Lower lobe of right lung (tissue), 2 donors: ENCODE measurements at regions not wholly inside any gene's neighbourhood (a gene's known extent, or its start where the extent isn't known, plus 50 kb on each side); places are given as distances from the start of the nearest gene placed in this dataset.
"Not testable (repeated sequence)": the region's sequence is repeated elsewhere in the genome, so short reads cannot be mapped to it uniquely, and the experiment has no call there.

Experiments used
- ATAC-seq, 2 donors: fragments of 200-7000 bp; cut with Tn5 transposase; one replicate each; pipeline ENCODE4 v1.9.1; 2020 to 2022; ENCODE audit warnings: mild to moderate bottlenecking in 2 of 2, moderate library complexity in 2 of 2
- DNase-seq: peaks from one replicate; pipeline ENCODE4 v3.0.0-alpha.2; 2020
- H3K27ac ChIP-seq: fragments of 200-600 bp; one replicate; pipeline ENCODE4 v1.8.0; 2022
- H3K27me3 ChIP-seq: fragments of 200-600 bp; one replicate; pipeline ENCODE4 v1.8.0; 2022; ENCODE audit warnings: low read depth
- H3K36me3 ChIP-seq: fragments of 200-600 bp; one replicate; pipeline ENCODE4 v1.8.0; 2022; ENCODE audit warnings: mild to moderate bottlenecking
- H3K4me1 ChIP-seq: fragments of 200-600 bp; one replicate; pipeline ENCODE4 v1.8.0; 2022
- H3K4me3 ChIP-seq: fragments of 200-600 bp; one replicate; pipeline ENCODE4 v1.8.0; 2022; ENCODE audit warnings: mild to moderate bottlenecking
- H3K9me3 ChIP-seq: fragments of 200-600 bp; one replicate; pipeline ENCODE4 v1.8.0; 2022
- intact Hi-C: fragments of 100-400 bp; cut with DNase I; formaldehyde crosslinking; loops from one replicate; pipeline ENCODE4 v1.11.0; 2022
- TF ChIP-seq, protein P1 (sequence below): fragments of 200-600 bp; IDR thresholded peaks from one replicate; pipeline ENCODE4 v1.8.0; 2022; ENCODE audit warnings: antibody characterized with exemption, mild to moderate bottlenecking
- donor health status: DM: no; HTN: yes; CAD: no; lungs with severe emphysema.

DNA sequence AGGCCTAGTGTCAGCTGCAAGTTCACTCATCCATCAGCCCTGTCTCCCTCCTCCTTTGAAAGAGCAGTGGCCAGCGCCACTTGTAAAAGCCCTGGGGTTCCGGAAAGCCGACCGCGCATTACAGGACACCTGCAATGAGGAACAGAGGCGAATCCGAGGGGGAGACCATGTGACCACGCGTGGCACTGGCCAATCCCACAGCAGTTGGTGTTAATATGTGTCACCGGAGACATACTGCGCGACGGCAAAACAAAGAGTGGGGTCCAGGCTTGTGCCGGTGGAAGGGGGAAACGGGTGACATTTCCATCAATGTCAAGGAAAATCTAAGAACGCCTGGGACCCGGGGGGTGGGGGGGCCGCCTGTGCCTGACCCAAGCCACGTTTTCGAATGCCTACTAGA is 480.8 kb downstream of the SPATA31A7 start:
- no peak overlapping the region for H3K4me3 ChIP-seq
- no peak for ATAC-seq
- H3K9me3 ChIP-seq, result no peaks in the 10 kb centered on the region

DNA sequence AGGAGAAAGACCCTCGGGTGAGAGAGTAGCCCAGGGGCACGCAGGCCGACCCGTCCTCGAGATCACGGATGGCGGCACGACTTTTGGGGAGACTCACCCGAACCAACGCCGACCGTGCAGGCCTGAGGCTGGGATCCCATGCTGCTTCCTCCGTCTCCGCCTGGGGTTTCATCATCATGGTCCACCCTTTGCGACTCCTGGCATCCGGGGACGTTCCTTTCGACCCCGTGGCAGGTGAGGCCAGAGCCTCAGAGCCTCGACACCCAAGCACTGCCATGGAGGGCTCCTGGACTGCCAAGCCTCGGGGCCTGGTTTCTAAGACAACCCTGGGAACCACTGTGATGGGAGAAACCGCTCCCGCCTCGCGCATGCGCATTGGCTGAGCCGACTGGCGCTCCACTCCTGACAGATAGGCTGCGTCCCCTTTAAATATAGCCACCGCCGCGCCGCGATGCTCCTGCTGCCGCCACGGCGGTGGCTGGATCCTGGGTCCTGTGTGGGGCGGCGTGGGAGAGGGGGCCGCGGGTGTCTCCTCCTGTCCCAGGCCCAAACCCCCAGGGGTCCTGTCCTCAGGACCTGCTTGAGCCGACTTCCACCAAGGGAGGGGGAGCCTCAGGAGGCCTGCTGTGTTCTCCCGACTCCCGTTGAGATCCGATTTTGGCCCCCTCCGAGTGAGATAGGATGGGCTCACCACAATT is 481.6 kb downstream of the SPATA31A7 start:
- no peaks in the 10 kb centered on the region for H3K36me3 ChIP-seq
- H3K27ac ChIP-seq, result no peak overlapping the region
- no peak overlapping the region for H3K4me3 ChIP-seq
- no peaks in the 10 kb centered on the region for H3K27me3 ChIP-seq
- DNase-seq (no peak), ATAC-seq (no peak)
- no peaks in the 10 kb centered on the region for H3K4me1 ChIP-seq
- no peaks in the 10 kb centered on the region for H3K9me3 ChIP-seq
- TF ChIP-seq, protein P1, sequence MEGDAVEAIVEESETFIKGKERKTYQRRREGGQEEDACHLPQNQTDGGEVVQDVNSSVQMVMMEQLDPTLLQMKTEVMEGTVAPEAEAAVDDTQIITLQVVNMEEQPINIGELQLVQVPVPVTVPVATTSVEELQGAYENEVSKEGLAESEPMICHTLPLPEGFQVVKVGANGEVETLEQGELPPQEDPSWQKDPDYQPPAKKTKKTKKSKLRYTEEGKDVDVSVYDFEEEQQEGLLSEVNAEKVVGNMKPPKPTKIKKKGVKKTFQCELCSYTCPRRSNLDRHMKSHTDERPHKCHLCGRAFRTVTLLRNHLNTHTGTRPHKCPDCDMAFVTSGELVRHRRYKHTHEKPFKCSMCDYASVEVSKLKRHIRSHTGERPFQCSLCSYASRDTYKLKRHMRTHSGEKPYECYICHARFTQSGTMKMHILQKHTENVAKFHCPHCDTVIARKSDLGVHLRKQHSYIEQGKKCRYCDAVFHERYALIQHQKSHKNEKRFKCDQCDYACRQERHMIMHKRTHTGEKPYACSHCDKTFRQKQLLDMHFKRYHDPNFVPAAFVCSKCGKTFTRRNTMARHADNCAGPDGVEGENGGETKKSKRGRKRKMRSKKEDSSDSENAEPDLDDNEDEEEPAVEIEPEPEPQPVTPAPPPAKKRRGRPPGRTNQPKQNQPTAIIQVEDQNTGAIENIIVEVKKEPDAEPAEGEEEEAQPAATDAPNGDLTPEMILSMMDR, result no peak
- intact Hi-C loops, result no loop called here

More for the DNA sequence above, 480.8 kb downstream of the SPATA31A7 start:
- Histone ChIP-seq H3K27me3 (no peaks in the 10 kb centered on the region), H3K4me1 (no peaks in the 10 kb centered on the region), H3K27ac (no peak overlapping the region), H3K36me3 (no peaks in the 10 kb centered on the region)
- intact Hi-C loops, result no loop called here
- TF ChIP-seq, protein P1, result no peak
- DNase-seq, result no peak

DNA sequence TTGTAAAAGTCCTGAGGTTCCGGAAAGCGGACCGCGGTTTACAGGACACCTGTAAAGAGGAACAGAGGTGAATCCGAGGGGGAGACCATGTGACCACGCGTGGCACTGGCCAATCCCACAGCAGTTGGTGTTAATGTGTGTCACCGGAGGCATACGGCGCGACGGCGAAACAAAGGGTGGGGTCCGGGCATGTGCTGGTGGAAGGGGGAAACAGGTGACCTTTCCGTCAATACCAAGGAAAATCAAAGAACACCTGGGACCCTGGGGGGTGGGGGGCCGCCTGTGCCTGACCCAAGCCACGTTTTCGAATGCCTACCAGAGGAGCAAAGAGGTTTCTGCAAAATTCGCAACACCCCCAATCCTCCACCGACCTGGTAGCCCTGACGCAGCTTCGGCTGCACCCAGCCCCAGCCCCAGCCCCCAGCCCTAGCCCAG is 482.3 kb downstream of the SPATA31A7 start:
- H3K27me3 ChIP-seq, H3K9me3 ChIP-seq: not testable (repeated sequence)

DNA sequence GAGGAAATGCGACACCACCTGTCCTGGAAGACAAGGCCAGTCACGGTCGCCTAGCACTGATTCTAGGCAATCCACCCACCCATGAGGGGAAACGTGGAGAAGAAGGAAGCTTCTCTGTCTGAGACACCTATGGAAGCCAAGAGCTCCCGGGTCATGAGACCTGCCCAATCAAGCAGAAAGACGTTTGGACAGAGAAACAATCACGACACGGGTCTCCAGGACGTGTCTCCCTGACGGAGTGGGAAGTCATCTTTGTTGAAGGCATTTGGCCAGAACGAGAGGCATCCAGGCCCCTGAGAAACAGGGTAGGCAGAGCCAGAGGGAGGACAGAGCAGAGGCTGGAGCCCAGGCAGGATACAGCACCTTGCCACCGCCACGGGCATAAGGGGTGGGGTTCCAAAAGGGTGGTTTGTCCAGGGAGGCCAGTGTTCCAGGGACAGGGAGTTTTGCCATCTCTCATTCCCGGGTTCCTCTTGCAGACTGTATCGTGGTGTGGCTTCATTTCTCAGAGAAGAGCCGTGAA is 482.9 kb downstream of the SPATA31A7 start:
- H3K4me3 ChIP-seq, DNase-seq, H3K27me3 ChIP-seq: not testable (repeated sequence)

More for the DNA sequence above, 482.3 kb downstream of the SPATA31A7 start:
- H3K4me1 ChIP-seq, DNase-seq, intact Hi-C loops, H3K27ac ChIP-seq, ATAC-seq, H3K36me3 ChIP-seq, H3K4me3 ChIP-seq: not testable (repeated sequence)

DNA sequence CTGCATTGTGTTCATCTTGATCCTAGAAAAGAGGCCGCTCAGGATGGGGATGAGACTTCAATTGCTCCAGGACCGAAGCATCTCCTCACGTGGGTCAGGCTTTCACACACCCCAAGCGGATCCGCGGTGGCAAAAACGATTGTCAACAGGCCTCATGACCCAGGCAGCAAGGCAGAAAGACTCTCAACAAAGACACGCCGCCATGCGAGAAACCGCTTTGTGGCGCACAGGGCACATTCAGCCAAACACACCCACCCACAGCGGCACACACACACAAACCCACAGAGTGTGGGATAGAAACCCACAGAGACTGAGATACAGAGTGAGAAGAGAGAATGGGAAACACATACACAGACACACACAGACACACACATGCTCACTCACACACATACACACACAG is 483.4 kb downstream of the SPATA31A7 start:
- DNase-seq (no peak), ATAC-seq (no peak)
- no peaks in the 10 kb centered on the region for H3K4me1 ChIP-seq
- H3K27ac ChIP-seq, result no peak overlapping the region
- H3K9me3 ChIP-seq, result no peaks in the 10 kb centered on the region
- no peaks in the 10 kb centered on the region for H3K27me3 ChIP-seq
- H3K36me3 ChIP-seq, result no peaks in the 10 kb centered on the region
- TF ChIP-seq, protein P1, result no peak
- intact Hi-C loops, result no loop called here
- no peak overlapping the region for H3K4me3 ChIP-seq

More for the DNA sequence above, 482.9 kb downstream of the SPATA31A7 start:
- H3K4me1 ChIP-seq, H3K9me3 ChIP-seq, H3K36me3 ChIP-seq, intact Hi-C loops, H3K27ac ChIP-seq, ATAC-seq: not testable (repeated sequence)

DNA sequence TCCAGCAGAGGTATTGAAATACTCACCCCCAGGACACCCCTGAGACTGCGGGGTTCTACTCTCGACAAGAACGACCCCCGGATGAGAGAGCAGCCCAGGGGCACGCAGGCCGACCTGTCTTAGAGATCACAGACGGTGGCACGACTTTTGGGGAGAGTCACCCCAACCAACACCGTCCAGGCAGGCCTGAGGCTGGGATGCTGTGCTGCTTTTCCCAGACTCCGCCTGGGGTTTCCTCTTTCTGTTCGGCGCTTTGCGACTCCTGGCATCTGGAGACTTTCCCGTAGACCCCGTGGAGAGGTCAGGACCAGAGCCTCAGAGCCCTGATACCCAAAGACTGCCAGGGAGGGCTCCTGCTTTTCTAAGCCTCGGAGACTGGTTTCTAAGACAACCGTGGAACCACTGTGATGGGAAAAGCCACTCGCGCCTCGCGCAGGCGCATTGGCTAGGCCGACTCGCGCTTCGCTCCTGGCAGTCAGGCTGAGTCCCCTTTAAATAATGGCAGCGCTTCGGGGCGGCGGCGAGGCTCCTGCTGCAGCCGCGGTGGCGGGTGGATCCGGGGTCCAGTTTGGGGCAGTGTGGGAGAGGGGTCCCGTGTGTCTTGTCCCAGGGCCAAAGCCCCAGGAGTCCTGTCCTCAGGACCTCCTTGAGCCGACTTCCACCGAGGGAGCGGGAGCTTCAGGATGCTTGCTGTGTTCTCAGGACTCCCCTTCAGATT is 484.0 kb downstream of the SPATA31A7 start:
- TF ChIP-seq, protein P1, result no peak
- no peaks in the 10 kb centered on the region for H3K36me3 ChIP-seq
- no peaks in the 10 kb centered on the region for H3K4me1 ChIP-seq
- H3K27ac ChIP-seq, result no peak overlapping the region
- no peak overlapping the region for H3K4me3 ChIP-seq
- ATAC-seq (peak in 1 of 2 donors; percentile 19), DNase-seq (no peak)
- no peaks in the 10 kb centered on the region for H3K27me3 ChIP-seq
- H3K9me3 ChIP-seq, result no peaks in the 10 kb centered on the region
- intact Hi-C loops, result no loop called here
